Activated T-cell treated with anti-CD3 and anti-CD28 coated beads, Interleukin-2, amount 50 U/mL, for 72 hours (primary cell): ENCODE measurements at regions not wholly inside any gene's neighbourhood (a gene's known extent, or its start where the extent isn't known, plus 50 kb on each side); places are given as distances from the start of the nearest gene placed in this dataset.

Source experiments
- ATAC-seq, 2 donors: fragments of 150-1000 bp; cut with Tn5 transposase; replicated peaks in 1 of 2; 2 replicates each; pipeline ENCODE4 v1.10.0; 2021; ENCODE audit warnings: moderate library complexity in 2 of 2, mild to moderate bottlenecking in 1 of 2
- DNase-seq, 2 donors: peaks; one replicate each; pipeline ENCODE4 v3.0.0; 2021 to 2022; ENCODE audit warnings: mixed read lengths in 1 of 2
- H3K27ac Mint-ChIP-seq: one replicate; pipeline ENCODE4 v1.8.0; 2022; ENCODE audit warnings: mild to moderate bottlenecking, moderate library complexity, mixed read lengths
- H3K27me3 Mint-ChIP-seq: one replicate; pipeline ENCODE4 v1.8.0; 2022; ENCODE audit warnings: low read depth, mixed read lengths
- H3K36me3 Mint-ChIP-seq, 2 donors: one replicate each; pipeline ENCODE4 v1.8.0; 2022; ENCODE audit warnings: mixed read lengths in 2 of 2, mild to moderate bottlenecking in 1 of 2; ENCODE audit not compliant: insufficient read depth in 2 of 2
- H3K4me1 Mint-ChIP-seq: one replicate; pipeline ENCODE4 v1.8.0; 2022; ENCODE audit warnings: low read depth, mixed read lengths
- H3K4me3 Mint-ChIP-seq, 2 donors: one replicate each; pipeline ENCODE4 v1.8.0; 2022; ENCODE audit warnings: mild to moderate bottlenecking in 2 of 2, mixed read lengths in 2 of 2, moderate library complexity in 2 of 2
- H3K9me3 Mint-ChIP-seq, 2 donors: one replicate each; pipeline ENCODE4 v1.8.0; 2022; ENCODE audit warnings: mixed read lengths in 2 of 2

- DNase-seq (no peak), ATAC-seq (no peak)
- Mint-ChIP-seq H3K27ac (no peak overlapping the region), H3K4me1 (no peaks in the 10 kb centered on the region), H3K4me3 (no peak overlapping the region), H3K27me3 (no peaks in the 10 kb centered on the region), H3K9me3 (peaks cover 4 to 7% of the 10 kb centered on the region in 2 donors), H3K36me3 (no peaks in the 10 kb centered on the region)
Observed at GRCh38 chr18:40088130-40088529, 1866.9 kb upstream of the PIK3C3 start.

GRCh38 chr18:40079786-40080185, 1875.2 kb upstream of the PIK3C3 start:
- H3K27ac Mint-ChIP-seq: no peak overlapping the region
- no peaks in the 10 kb centered on the region for H3K27me3 Mint-ChIP-seq
- no peaks in the 10 kb centered on the region for H3K4me1 Mint-ChIP-seq
- H3K36me3 Mint-ChIP-seq: no peaks in the 10 kb centered on the region
- DNase-seq (no peak), ATAC-seq (no peak)
- peaks cover 2 to 6% of the 10 kb centered on the region in 2 donors for H3K9me3 Mint-ChIP-seq
- H3K4me3 Mint-ChIP-seq: no peak overlapping the region

- H3K4me3 Mint-ChIP-seq: no peak overlapping the region
- no peak for DNase-seq
- H3K27ac Mint-ChIP-seq: no peak overlapping the region
- no peaks in the 10 kb centered on the region for H3K36me3 Mint-ChIP-seq
- H3K27me3 Mint-ChIP-seq: no peaks in the 10 kb centered on the region
- no peak for ATAC-seq
- H3K9me3 Mint-ChIP-seq: peaks cover 7 to 8% of the 10 kb centered on the region in 2 donors
- no peaks in the 10 kb centered on the region for H3K4me1 Mint-ChIP-seq
Observed at GRCh38 chr18:40075616-40076015, 1879.4 kb upstream of the PIK3C3 start.

GRCh38 chr18:40072761-40073160, 1882.3 kb upstream of the PIK3C3 start:
- no peak overlapping the region for H3K4me3 Mint-ChIP-seq
- peaks cover 11 to 12% of the 10 kb centered on the region in 2 donors for H3K9me3 Mint-ChIP-seq

GRCh38 chr18:40066368-40066767, 1888.7 kb upstream of the PIK3C3 start:
- H3K4me3 Mint-ChIP-seq: no peak overlapping the region
- peaks cover 7 to 9% of the 10 kb centered on the region in 2 donors for H3K9me3 Mint-ChIP-seq
- H3K27me3 Mint-ChIP-seq: no peaks in the 10 kb centered on the region
- H3K36me3 Mint-ChIP-seq: no peaks in the 10 kb centered on the region
- no peak for ATAC-seq
- H3K27ac Mint-ChIP-seq: no peak overlapping the region
- no peak for DNase-seq
- H3K4me1 Mint-ChIP-seq: no peaks in the 10 kb centered on the region

More at GRCh38 chr18:40072761-40073160, 1882.3 kb upstream of the PIK3C3 start:
- ATAC-seq (no peak), DNase-seq (no peak)
- Mint-ChIP-seq H3K36me3 (no peaks in the 10 kb centered on the region), H3K27me3 (no peaks in the 10 kb centered on the region), H3K27ac (no peak overlapping the region), H3K4me1 (no peaks in the 10 kb centered on the region)

- H3K36me3 Mint-ChIP-seq: no peaks in the 10 kb centered on the region
Observed at GRCh38 chr18:40063488-40063887, 1891.5 kb upstream of the PIK3C3 start.

GRCh38 chr18:40061086-40061485, 1893.9 kb upstream of the PIK3C3 start:
- peaks cover 1 to 7% of the 10 kb centered on the region in 2 donors for H3K9me3 Mint-ChIP-seq
- H3K27ac Mint-ChIP-seq: no peak overlapping the region
- H3K4me1 Mint-ChIP-seq: no peaks in the 10 kb centered on the region
- ATAC-seq (no peak), DNase-seq (no peak)
- no peaks in the 10 kb centered on the region for H3K27me3 Mint-ChIP-seq
- no peak overlapping the region for H3K4me3 Mint-ChIP-seq
- H3K36me3 Mint-ChIP-seq: no peaks in the 10 kb centered on the region

More at GRCh38 chr18:40063488-40063887, 1891.5 kb upstream of the PIK3C3 start:
- Mint-ChIP-seq H3K4me3 (no peak overlapping the region), H3K27me3 (no peaks in the 10 kb centered on the region), H3K27ac (no peak overlapping the region), H3K4me1 (no peaks in the 10 kb centered on the region), H3K9me3 (peaks cover 1 to 9% of the 10 kb centered on the region in 2 donors)
- DNase-seq: no peak
- ATAC-seq: no peak

- H3K27me3 Mint-ChIP-seq: no peaks in the 10 kb centered on the region
Observed at GRCh38 chr18:40060562-40060961, 1894.5 kb upstream of the PIK3C3 start.

GRCh38 chr18:40058811-40059570, 1896.0 kb upstream of the PIK3C3 start:
- no peaks in the 10 kb centered on the region for H3K36me3 Mint-ChIP-seq
- H3K9me3 Mint-ChIP-seq: peaks cover 4 to 8% of the 10 kb centered on the region in 2 donors
- no peak for DNase-seq
- ATAC-seq: no peak
- no peak overlapping the region for H3K27ac Mint-ChIP-seq
- H3K4me3 Mint-ChIP-seq: no peak overlapping the region
- H3K27me3 Mint-ChIP-seq: no peaks in the 10 kb centered on the region
- no peaks in the 10 kb centered on the region for H3K4me1 Mint-ChIP-seq

More at GRCh38 chr18:40060562-40060961, 1894.5 kb upstream of the PIK3C3 start:
- H3K9me3 Mint-ChIP-seq: peaks cover 1 to 7% of the 10 kb centered on the region in 2 donors
- ATAC-seq (no peak), DNase-seq (no peak)
- H3K36me3 Mint-ChIP-seq: no peaks in the 10 kb centered on the region
- no peak overlapping the region for H3K27ac Mint-ChIP-seq
- no peak overlapping the region for H3K4me3 Mint-ChIP-seq
- no peaks in the 10 kb centered on the region for H3K4me1 Mint-ChIP-seq

- no peak overlapping the region for H3K27ac Mint-ChIP-seq
- peaks cover 4 to 7% of the 10 kb centered on the region in 2 donors for H3K9me3 Mint-ChIP-seq
- no peaks in the 10 kb centered on the region for H3K36me3 Mint-ChIP-seq
- H3K4me1 Mint-ChIP-seq: no peaks in the 10 kb centered on the region
- DNase-seq: no peak
- ATAC-seq: no peak
- H3K27me3 Mint-ChIP-seq: no peaks in the 10 kb centered on the region
- no peak overlapping the region for H3K4me3 Mint-ChIP-seq
Observed at GRCh38 chr18:40056079-40056692, 1898.8 kb upstream of the PIK3C3 start.

- ATAC-seq: no peak
- no peak overlapping the region for H3K4me3 Mint-ChIP-seq
- DNase-seq: no peak
- peaks cover 6 to 7% of the 10 kb centered on the region in 2 donors for H3K9me3 Mint-ChIP-seq
- H3K27ac Mint-ChIP-seq: no peak overlapping the region
- no peaks in the 10 kb centered on the region for H3K36me3 Mint-ChIP-seq
- H3K4me1 Mint-ChIP-seq: no peaks in the 10 kb centered on the region
- no peaks in the 10 kb centered on the region for H3K27me3 Mint-ChIP-seq
Observed at GRCh38 chr18:40055262-40055661, 1899.8 kb upstream of the PIK3C3 start.

- ATAC-seq: no peak
- H3K27me3 Mint-ChIP-seq: no peaks in the 10 kb centered on the region
- no peaks in the 10 kb centered on the region for H3K36me3 Mint-ChIP-seq
- H3K27ac Mint-ChIP-seq: no peak overlapping the region
- no peaks in the 10 kb centered on the region for H3K4me1 Mint-ChIP-seq
- H3K9me3 Mint-ChIP-seq: peaks cover 8 to 12% of the 10 kb centered on the region in 2 donors
- no peak overlapping the region for H3K4me3 Mint-ChIP-seq
- no peak for DNase-seq
Observed at GRCh38 chr18:40049716-40050115, 1905.3 kb upstream of the PIK3C3 start.

GRCh38 chr18:40048886-40049650, 1906.0 kb upstream of the PIK3C3 start:
- H3K27ac Mint-ChIP-seq: no peak overlapping the region
- DNase-seq (no peak), ATAC-seq (no peak)
- no peaks in the 10 kb centered on the region for H3K27me3 Mint-ChIP-seq
- no peaks in the 10 kb centered on the region for H3K36me3 Mint-ChIP-seq
- H3K4me3 Mint-ChIP-seq: no peak overlapping the region
- H3K4me1 Mint-ChIP-seq: no peaks in the 10 kb centered on the region
- H3K9me3 Mint-ChIP-seq: peaks cover 8 to 10% of the 10 kb centered on the region in 2 donors
